ENCODE measurements at regions not wholly inside any gene's neighbourhood (a gene's known extent, or its start where the extent isn't known, plus 50 kb on each side); places are given as distances from the start of the nearest gene placed in this dataset.

DNA sequence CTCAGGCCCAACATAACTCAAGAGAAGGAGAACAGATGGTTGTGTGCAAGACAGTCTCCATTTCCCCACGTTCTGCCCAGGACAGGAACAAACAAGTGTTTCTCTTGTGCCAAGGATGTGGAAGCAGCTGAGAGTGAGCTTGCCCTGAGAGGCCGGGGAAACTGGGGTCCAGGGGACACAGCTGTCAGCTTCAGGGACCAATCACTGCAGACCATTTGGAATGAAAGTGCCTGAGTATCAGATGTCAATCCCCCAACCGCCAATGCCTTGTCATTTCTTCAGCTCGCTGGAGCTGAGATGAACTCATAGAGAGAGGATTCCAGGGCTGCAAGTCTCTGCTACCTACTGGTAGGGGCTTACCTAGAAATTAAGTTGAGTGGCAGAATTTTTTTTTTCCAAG, 71.9 kb upstream of the METAP2 start:
- ChIA-PET CTCF (ENCODE audit: unreplicated experiment) (no interaction called here), POLR2A (interaction anchor here (2.2 kb wide), 1 partner anchor 10 kb away, joined by 12 read pairs; no protein-coding TSS in a partner anchor)
- intact Hi-C loops (cut with micrococcal nuclease; ENCODE audit: unreplicated experiment), result no loop called here
- no peaks in the 10 kb centered on the region for H3K4me1 ChIP-seq (ENCODE audit: insufficient read depth, low read length, poor library complexity, severe bottlenecking)
- no peaks in the 10 kb centered on the region for H3K9me3 ChIP-seq (ENCODE audit: low read length)
- H2AFZ ChIP-seq (ENCODE audit: low read length), result no peak overlapping the region
- DNase-seq (ENCODE audit: low spot score), result no peak
- H3K27ac ChIP-seq (ENCODE audit: low read depth, low read length, poor library complexity, severe bottlenecking), result no peak overlapping the region
- H3K4me2 ChIP-seq (ENCODE audit: low read length), result no peak overlapping the region
- H3K36me3 ChIP-seq (ENCODE audit: insufficient read depth, low read length), result no peaks in the 10 kb centered on the region
- no peaks in the 10 kb centered on the region for H3K9me2 ChIP-seq (ENCODE audit: insufficient read depth, low read length)
- H3K79me2 ChIP-seq (ENCODE audit: insufficient read depth, low read depth, low read length), result no peaks in the 10 kb centered on the region
- no peak for TF ChIP-seq EZH2phosphoT487 (IDR thresholded peaks at IDR 0.05; ENCODE audit: borderline replicate concordance, low read depth, low read length)
- no peak for TF ChIP-seq CTCF (conservative IDR thresholded peaks at IDR 0.05; ENCODE audit: low read length)
- no peaks in the 10 kb centered on the region for H4K20me1 ChIP-seq (ENCODE audit: insufficient read depth, low read length)
- no TSS peak for BruUV-seq (replicated peaks)
- no peak overlapping the region for H3K4me3 ChIP-seq (ENCODE audit: low read depth, low read length, poor library complexity, severe bottlenecking)

GRCh38 chr12:95408201-95408600, 65.8 kb upstream of the METAP2 start:
- CTCF ChIA-PET (ENCODE audit: unreplicated experiment), result no interaction called here
- intact Hi-C loops (cut with micrococcal nuclease; ENCODE audit: unreplicated experiment), result no loop called here
- no TSS peak for BruUV-seq (replicated peaks)

More at GRCh38 chr12:95408201-95408600, 65.8 kb upstream of the METAP2 start:
- Histone ChIP-seq H3K4me2 (ENCODE audit: low read length) (no peak overlapping the region), H2AFZ (ENCODE audit: low read length) (no peak overlapping the region), H3K9me2 (ENCODE audit: insufficient read depth, low read length) (no peaks in the 10 kb centered on the region), H3K79me2 (ENCODE audit: insufficient read depth, low read depth, low read length) (no peaks in the 10 kb centered on the region), H3K4me1 (ENCODE audit: insufficient read depth, low read length, poor library complexity, severe bottlenecking) (no peaks in the 10 kb centered on the region), H4K20me1 (ENCODE audit: insufficient read depth, low read length) (no peaks in the 10 kb centered on the region), H3K9me3 (ENCODE audit: low read length) (no peaks in the 10 kb centered on the region), H3K36me3 (ENCODE audit: insufficient read depth, low read length) (no peaks in the 10 kb centered on the region), H3K27ac (ENCODE audit: low read depth, low read length, poor library complexity, severe bottlenecking) (no peak overlapping the region), H3K4me3 (ENCODE audit: low read depth, low read length, poor library complexity, severe bottlenecking) (no peak overlapping the region)
- TF ChIP-seq EZH2phosphoT487 (IDR thresholded peaks at IDR 0.05; ENCODE audit: borderline replicate concordance, low read depth, low read length) (no peak), CTCF (conservative IDR thresholded peaks at IDR 0.05; ENCODE audit: low read length) (no peak)
- DNase-seq (ENCODE audit: low spot score), result no peak
- POLR2A ChIA-PET, result interaction anchor here (1.6 kb wide), 1 partner anchor 16 kb away, joined by 4 read pairs; no protein-coding TSS in a partner anchor
